ENCODE measurements at regions not wholly inside any gene's neighbourhood (a gene's known extent, or its start where the extent isn't known, plus 50 kb on each side); places are given as distances from the start of the nearest gene placed in this dataset.
"Not testable (repeated sequence)": the region's sequence is repeated elsewhere in the genome, so short reads cannot be mapped to it uniquely, and the experiment has no call there.

DNA sequence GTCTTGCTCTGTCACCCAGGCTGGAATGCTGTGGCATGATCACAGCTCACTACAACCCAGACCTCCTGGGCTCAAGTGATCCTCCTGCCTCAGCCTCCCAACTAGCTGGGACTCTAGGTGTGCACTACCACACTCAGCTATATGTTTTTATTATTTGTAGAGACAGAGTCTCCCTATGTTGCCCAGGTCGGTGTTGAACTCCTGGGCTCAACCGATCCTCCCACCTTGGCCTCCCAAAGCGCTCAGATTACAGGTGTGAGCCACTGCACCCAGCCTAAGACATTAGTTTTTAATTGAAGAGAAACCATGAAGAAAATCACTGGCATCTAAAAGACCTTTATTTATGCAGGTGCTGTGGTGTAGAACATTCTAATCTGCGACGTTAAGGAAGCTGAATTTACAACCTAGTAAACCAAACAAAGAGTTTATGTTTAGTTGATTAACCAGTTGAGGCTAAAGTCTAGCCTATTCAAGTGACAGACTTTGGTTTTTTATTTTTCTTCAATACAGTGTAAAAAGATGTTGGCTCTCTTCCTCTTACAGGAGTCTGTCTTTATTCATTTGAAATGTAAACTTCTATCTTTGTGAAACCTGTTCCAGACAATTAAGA is 52.5 kb upstream of the NBL1 start:
- no peak for DNase-seq (ENCODE audit: low spot score)

DNA sequence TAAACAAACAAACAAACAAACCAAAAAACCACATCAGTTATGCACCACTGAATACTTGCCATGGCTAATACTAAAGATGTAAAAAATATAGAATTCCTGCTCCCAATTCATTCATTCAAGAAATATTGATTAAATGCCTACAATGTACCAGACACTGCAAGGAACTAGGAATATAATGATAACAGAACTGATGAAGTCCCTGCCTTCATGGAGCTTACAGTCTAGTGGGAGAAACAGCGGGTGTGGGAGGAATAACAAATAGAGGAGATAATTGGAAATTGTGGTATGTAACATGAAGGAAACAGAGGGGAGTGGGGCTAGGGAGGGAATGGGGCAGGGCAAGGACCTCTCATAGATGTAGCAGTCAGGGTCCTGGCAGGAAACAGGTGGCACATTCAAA is 58.6 kb upstream of the NBL1 start:
- no peak for DNase-seq (ENCODE audit: low spot score)

DNA sequence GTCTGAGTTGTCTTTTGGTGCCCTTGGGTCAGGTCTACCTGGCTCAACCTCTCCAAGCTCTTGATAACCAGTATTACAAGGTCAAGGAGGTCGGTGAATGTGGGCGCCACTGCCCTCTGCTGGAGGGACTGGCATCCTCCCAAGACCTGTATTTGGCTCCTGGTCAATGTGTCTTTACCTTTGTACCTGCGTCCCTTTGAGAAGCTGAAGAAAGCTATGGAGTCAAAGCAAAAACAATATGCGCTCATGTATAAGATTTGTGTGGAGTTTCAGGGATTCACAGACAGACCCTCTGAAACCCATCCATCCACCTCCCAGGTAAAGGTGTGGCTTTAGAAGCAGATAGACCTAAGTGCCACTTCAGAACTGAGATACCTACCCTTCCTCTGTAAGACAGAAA is 61.8 kb upstream of the NBL1 start:
- peak; percentile 80 for DNase-seq (ENCODE audit: low spot score)

GRCh38 chr1:19581381-19581780 is 62.7 kb upstream of the NBL1 start:
- DNase-seq (ENCODE audit: low spot score) = no peak

DNA sequence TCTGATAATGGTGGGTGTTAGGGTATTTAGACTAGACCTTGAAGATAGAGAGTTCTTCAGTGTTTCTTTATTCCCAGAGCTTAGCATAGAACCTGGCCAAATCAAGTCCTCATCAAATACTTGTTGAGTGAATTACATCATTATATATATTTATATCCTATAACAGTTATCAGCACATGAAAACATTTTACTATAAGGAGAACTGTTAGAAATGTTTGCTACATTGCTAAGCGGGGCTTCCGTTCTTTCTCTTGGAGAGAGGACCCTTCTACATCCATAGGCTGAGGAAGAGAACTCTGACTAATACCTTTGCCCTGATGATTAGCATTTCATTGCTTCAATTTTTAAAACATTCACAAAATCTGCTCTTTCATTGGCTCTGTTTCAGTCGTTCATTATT is 66.5 kb upstream of the NBL1 start:
- no peak for DNase-seq (ENCODE audit: low spot score)

- no peak for DNase-seq (ENCODE audit: low spot score)
These were observed 67.1 kb upstream of the NBL1 start for GRCh38 chr1:19577036-19577435.

GRCh38 chr1:19569786-19570185 is 74.3 kb upstream of the NBL1 start:
- DNase-seq (ENCODE audit: low spot score) = no peak

GRCh38 chr1:19567041-19567440 is 77.1 kb upstream of the NBL1 start:
- no peak for DNase-seq (ENCODE audit: low spot score)

DNA sequence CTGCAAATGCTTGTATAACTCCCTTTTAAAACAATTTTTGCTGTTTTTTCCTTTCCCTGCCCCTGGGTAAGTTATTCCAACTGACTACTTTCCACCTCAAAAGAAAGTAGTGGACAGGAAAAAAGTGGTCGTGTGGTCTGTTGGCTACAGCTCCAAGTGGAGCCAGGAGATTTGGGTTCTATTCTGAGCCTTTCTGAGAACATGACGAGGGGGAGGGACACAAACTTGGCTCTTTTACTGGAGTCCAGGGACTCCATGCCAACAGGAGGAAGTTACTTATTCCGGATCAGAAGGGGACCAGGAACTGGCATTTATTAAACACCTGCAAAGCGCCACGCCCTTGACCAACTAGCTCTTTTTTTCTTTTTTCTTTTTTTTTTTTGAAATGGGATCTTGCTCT is 79.0 kb upstream of the CAPZB start:
- no peak for DNase-seq (ENCODE audit: low spot score)

- DNase-seq (ENCODE audit: low spot score) = no peak
These were observed 78.2 kb upstream of the CAPZB start for GRCh38 chr1:19563324-19564097.

DNA sequence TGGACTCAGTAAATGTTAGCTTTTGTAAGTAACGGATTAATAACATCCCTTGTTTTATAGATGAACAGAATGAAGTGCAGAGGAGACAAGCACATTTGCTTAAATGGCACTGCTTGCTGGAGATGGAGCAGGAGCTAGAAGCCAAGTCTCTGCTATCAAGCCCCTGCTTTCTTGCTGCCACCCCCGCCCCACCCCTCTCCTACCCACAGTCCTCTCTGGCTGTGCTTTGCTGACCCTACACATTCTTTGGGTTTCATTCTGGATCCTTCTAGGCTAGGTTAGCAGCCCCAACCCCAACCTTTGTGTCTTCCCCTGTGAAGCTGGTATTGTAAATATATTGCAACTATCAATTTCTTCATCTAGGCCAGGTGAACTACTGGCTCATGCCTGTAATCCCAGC is 77.5 kb upstream of the CAPZB start:
- no peak for DNase-seq (ENCODE audit: low spot score)

- no peak for DNase-seq (ENCODE audit: low spot score)
These were observed 75.1 kb upstream of the CAPZB start for GRCh38 chr1:19560480-19560879.

DNA sequence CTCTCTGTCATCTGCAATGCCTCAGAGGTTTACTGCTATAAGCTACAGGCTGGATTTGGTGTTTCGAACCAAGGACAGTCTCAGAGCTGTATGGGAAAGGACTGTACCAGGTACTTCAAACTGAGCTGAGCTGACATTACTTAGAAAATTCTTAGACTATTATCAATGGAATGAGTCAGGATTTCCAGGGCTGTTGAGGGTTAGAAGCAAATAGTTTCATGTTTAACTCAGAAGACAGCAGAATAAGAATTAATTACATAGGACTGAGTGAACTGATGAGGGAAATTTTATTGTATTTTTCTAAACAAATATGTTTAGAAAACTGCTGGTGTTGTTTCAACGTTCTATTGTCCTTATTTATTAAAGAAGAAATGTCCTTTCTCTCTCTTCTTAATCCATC is 74.3 kb upstream of the CAPZB start:
- DNase-seq (ENCODE audit: low spot score) = no peak

GRCh38 chr1:19557609-19558051 is 72.3 kb upstream of the CAPZB start:
- no peak for DNase-seq (ENCODE audit: low spot score)

GRCh38 chr1:19554090-19554489 is 68.8 kb upstream of the CAPZB start:
- DNase-seq (ENCODE audit: low spot score) = no peak

- no peak for DNase-seq (ENCODE audit: low spot score)
These were observed 67.1 kb upstream of the CAPZB start for GRCh38 chr1:19552291-19553010.

- DNase-seq (ENCODE audit: low spot score) = not testable (repeated sequence)
These were observed 66.5 kb upstream of the CAPZB start for GRCh38 chr1:19551837-19552236.

DNA sequence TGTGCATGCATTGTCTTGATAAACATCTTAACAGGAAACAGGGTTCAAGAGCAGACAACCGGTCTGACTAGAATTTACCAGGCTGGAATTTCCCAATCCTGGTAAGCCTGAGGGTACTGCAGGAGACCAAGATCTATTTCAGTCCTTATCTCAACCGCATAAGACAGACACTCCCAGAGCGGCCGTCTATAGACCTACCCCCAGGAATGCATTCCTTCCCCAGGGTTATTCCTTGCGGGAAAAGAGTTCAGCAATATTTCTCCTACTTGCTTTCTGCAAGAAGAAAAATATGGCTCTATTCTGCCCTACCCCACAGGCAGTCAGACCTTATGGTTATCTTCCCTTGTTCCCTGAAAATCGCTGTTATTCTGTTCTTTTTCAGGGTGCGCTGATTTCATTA is 65.1 kb upstream of the CAPZB start:
- not testable (repeated sequence) for DNase-seq (ENCODE audit: low spot score)

- DNase-seq (ENCODE audit: low spot score) = peak; percentile 4
These were observed 62.5 kb upstream of the CAPZB start for GRCh38 chr1:19547814-19548213.

- DNase-seq (ENCODE audit: low spot score) = no peak
These were observed 51.2 kb upstream of the CAPZB start for GRCh38 chr1:19536519-19536918.

GRCh38 chr1:19535214-19535613 is 49.9 kb upstream of the CAPZB start:
- no peak for DNase-seq (ENCODE audit: low spot score)
